DOHH2 (cell line): ENCODE measurements at regions not wholly inside any gene's neighbourhood (a gene's known extent, or its start where the extent isn't known, plus 50 kb on each side); places are given as distances from the start of the nearest gene placed in this dataset.

Experiments
- H3F3A ChIP-seq: fragments of 200-600 bp; sonication (generic), shearing (Covaris generic); 2 replicates; pipeline ENCODE4 v1.6.0; 2016; ENCODE audit warnings: antibody characterized with exemption, mild to moderate bottlenecking; ENCODE audit not compliant: control insufficient read depth, insufficient read depth
- H3K27ac ChIP-seq: fragments of 200-600 bp; sonication (generic); 2 replicates; pipeline ENCODE4 v1.5.1; 2014; ENCODE audit warnings: low read depth, mild to moderate bottlenecking, low read length, moderate library complexity
- H3K27me3 ChIP-seq: fragments of 200-600 bp; sonication (generic); 2 replicates; pipeline ENCODE4 v1.6.1; 2014; ENCODE audit warnings: mild to moderate bottlenecking, low read length, mixed read lengths; ENCODE audit not compliant: control insufficient read depth
- H3K36me3 ChIP-seq: fragments of 200-600 bp; sonication (generic); 2 replicates; pipeline ENCODE4 v1.6.1; 2014; ENCODE audit warnings: mild to moderate bottlenecking, low read length, moderate library complexity, mixed read lengths; ENCODE audit not compliant: control insufficient read depth
- H3K4me1 ChIP-seq: fragments of 200-600 bp; sonication (generic); 2 replicates; pipeline ENCODE4 v1.6.1; 2014; ENCODE audit warnings: mild to moderate bottlenecking, low read length, mixed read lengths; ENCODE audit not compliant: control insufficient read depth
- H3K4me2 ChIP-seq: fragments of 200-600 bp; sonication (generic); 2 replicates; pipeline ENCODE4 v1.6.0; 2014; ENCODE audit warnings: mild to moderate bottlenecking, low read length, moderate library complexity
- H3K4me3 ChIP-seq: fragments of 200-600 bp; sonication (generic); 2 replicates; pipeline ENCODE4 v1.5.1; 2014; ENCODE audit warnings: mild to moderate bottlenecking, low read length, mixed read lengths
- H3K79me2 ChIP-seq: fragments of 200-600 bp; sonication (generic); 2 replicates; pipeline ENCODE4 v1.6.1; 2014; ENCODE audit warnings: mild to moderate bottlenecking, low read length, mixed read lengths; ENCODE audit not compliant: control insufficient read depth
- H3K9me2 ChIP-seq: fragments of 200-600 bp; sonication (generic); replicated peaks from 2 replicates; pipeline ENCODE4 v1.6.1; 2014; ENCODE audit warnings: mild to moderate bottlenecking, low read length, mixed read lengths; ENCODE audit not compliant: control insufficient read depth
- H3K9me3 ChIP-seq: fragments of 200-600 bp; sonication (generic); 2 replicates; pipeline ENCODE4 v1.6.1; 2014; ENCODE audit warnings: antibody characterized with exemption, low read length, mixed read lengths; ENCODE audit not compliant: control insufficient read depth, insufficient read depth
- H4K20me1 ChIP-seq: fragments of 200-600 bp; sonication (generic); 2 replicates; pipeline ENCODE4 v1.6.0; 2014; ENCODE audit warnings: low read depth, mild to moderate bottlenecking, antibody characterized with exemption, low read length, moderate library complexity; ENCODE audit not compliant: control insufficient read depth, insufficient read depth
- EZH2phosphoT487 ChIP-seq: fragments of 200-600 bp; sonication (generic); IDR thresholded peaks from 2 replicates; pipeline ENCODE4 v1.6.1; 2017; ENCODE audit warnings: borderline replicate concordance, mild to moderate bottlenecking, antibody characterized with exemption, low read length, moderate library complexity, mixed read lengths
- TF ChIP-seq, protein P1 (sequence below): fragments of 200-600 bp; sonication (generic); IDR thresholded peaks from one replicate; pipeline ENCODE4 v1.5.1; 2014; ENCODE audit warnings: antibody characterized with exemption, mild to moderate bottlenecking, low read depth, low read length; ENCODE audit not compliant: poor library complexity, severe bottlenecking

DNA sequence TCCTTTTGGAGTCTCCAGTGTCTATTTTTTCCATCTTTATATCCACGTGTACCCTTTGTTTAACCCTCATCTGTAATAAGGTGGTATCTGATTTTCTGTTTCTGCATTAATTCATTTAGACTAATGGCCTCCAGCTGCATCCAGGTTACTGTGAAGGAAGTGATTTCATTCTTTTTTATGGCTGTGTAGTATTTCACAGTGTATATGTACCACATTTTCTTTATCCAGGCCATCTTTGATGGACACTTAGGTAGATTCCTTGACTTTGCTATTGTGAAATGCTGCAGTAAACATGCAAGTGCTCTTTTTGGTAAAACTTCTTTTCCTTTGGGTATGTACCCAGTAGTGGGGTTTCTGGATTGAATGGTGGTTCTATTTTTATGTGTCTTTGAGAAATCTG lies 128.0 kb upstream of the MTPN start:
- Histone ChIP-seq H3K4me2 (no peak overlapping the region), H3K9me3 (no peaks in the 10 kb centered on the region), H4K20me1 (no peaks in the 10 kb centered on the region), H3F3A (no peaks in the 10 kb centered on the region), H3K36me3 (no peaks in the 10 kb centered on the region), H3K27ac (no peak overlapping the region), H3K27me3 (no peaks in the 10 kb centered on the region), H3K79me2 (no peaks in the 10 kb centered on the region), H3K4me1 (no peaks in the 10 kb centered on the region), H3K9me2 (no peaks in the 10 kb centered on the region), H3K4me3 (no peak overlapping the region)
- no peak for TF ChIP-seq EZH2phosphoT487
- TF ChIP-seq, protein P1, sequence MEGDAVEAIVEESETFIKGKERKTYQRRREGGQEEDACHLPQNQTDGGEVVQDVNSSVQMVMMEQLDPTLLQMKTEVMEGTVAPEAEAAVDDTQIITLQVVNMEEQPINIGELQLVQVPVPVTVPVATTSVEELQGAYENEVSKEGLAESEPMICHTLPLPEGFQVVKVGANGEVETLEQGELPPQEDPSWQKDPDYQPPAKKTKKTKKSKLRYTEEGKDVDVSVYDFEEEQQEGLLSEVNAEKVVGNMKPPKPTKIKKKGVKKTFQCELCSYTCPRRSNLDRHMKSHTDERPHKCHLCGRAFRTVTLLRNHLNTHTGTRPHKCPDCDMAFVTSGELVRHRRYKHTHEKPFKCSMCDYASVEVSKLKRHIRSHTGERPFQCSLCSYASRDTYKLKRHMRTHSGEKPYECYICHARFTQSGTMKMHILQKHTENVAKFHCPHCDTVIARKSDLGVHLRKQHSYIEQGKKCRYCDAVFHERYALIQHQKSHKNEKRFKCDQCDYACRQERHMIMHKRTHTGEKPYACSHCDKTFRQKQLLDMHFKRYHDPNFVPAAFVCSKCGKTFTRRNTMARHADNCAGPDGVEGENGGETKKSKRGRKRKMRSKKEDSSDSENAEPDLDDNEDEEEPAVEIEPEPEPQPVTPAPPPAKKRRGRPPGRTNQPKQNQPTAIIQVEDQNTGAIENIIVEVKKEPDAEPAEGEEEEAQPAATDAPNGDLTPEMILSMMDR, result no peak

GRCh38 chr7:136104269-136104603 lies 127.1 kb upstream of the MTPN start:
- no peak overlapping the region for H3K4me3 ChIP-seq
- no peaks in the 10 kb centered on the region for H3K27me3 ChIP-seq
- no peaks in the 10 kb centered on the region for H3K4me1 ChIP-seq
- H3K9me3 ChIP-seq, result no peaks in the 10 kb centered on the region
- no peaks in the 10 kb centered on the region for H3K36me3 ChIP-seq
- H3K4me2 ChIP-seq, result no peak overlapping the region
- H3F3A ChIP-seq, result no peaks in the 10 kb centered on the region
- TF ChIP-seq EZH2phosphoT487, result no peak
- TF ChIP-seq, protein P1, result no peak
- H3K9me2 ChIP-seq, result no peaks in the 10 kb centered on the region
- H4K20me1 ChIP-seq, result no peaks in the 10 kb centered on the region
- no peak overlapping the region for H3K27ac ChIP-seq
- no peaks in the 10 kb centered on the region for H3K79me2 ChIP-seq

DNA sequence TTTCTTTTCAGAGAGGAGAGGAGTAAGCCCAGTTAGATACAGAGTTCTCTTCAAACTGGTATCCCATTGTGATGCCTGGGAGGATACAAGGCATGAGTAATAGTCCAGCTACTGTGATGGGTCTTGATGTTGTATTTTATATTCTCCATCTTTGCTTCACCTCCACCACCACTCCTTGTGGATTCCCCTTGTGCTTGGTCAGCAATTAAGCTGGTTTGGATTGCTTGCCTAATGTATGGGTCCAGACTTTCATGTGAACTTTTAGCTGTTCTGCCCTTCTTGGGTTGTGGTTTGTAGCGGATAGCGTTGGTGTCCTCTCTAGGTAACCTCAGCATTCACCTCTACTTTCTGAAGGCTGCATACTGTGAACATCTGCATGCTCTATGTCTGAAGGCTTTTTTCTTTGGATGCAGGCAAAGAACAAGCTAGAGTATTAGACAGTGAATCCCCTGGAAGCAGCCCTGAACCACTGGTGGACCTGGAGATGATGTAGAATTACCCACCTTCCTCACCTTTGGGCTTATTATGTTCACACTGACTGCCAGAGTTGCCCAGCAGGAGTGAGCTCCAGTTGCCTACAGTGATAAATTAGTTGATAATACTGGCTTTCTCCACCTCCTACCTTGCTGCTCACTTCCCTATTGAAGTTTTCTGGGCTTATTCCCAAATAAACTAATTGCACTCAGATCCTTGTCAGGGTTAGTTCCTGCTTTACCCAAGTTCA lies 126.5 kb upstream of the MTPN start:
- TF ChIP-seq, protein P1, result no peak
- no peak for TF ChIP-seq EZH2phosphoT487
- Histone ChIP-seq H3K27ac (no peak overlapping the region), H3K4me1 (no peaks in the 10 kb centered on the region), H4K20me1 (no peaks in the 10 kb centered on the region), H3K79me2 (no peaks in the 10 kb centered on the region), H3F3A (no peaks in the 10 kb centered on the region), H3K9me2 (no peaks in the 10 kb centered on the region), H3K4me2 (no peak overlapping the region), H3K9me3 (no peaks in the 10 kb centered on the region), H3K36me3 (no peaks in the 10 kb centered on the region), H3K4me3 (no peak overlapping the region), H3K27me3 (no peaks in the 10 kb centered on the region)
